K562 (cell line): ENCODE measurements at regions not wholly inside any gene's neighbourhood (a gene's known extent, or its start where the extent isn't known, plus 50 kb on each side); places are given as distances from the start of the nearest gene placed in this dataset.

Experiments
- CBX2 ChIP-seq: fragments of 200-600 bp; sonication (generic); IDR thresholded peaks from one replicate; pipeline ENCODE4 v1.6.1; 2012; ENCODE audit warnings: mild to moderate bottlenecking, low read length, inconsistent platforms; ENCODE audit not compliant: insufficient read depth, poor library complexity, severe bottlenecking
- CC2D1A ChIP-seq: fragments of 450-650 bp; IDR thresholded peaks from 2 replicates; pipeline ENCODE4 v1.6.1; 2017; ENCODE audit warnings: mild to moderate bottlenecking
- EGR1 ChIP-seq: fragments of 450-650 bp; conservative IDR thresholded peaks from 2 replicates; pipeline ENCODE4 v1.6.1; 2017; ENCODE audit warnings: mild to moderate bottlenecking
- ESRRB ChIP-seq: fragments of 250-450 bp; sonication (Bioruptor Pico); IDR thresholded peaks from 2 replicates; pipeline ENCODE4 v1.5.0; 2020; ENCODE audit warnings: mild to moderate bottlenecking, moderate library complexity, borderline replicate concordance
- KDM4B ChIP-seq, 2 experiments: fragments of 450-650 bp in 1 of 2; sonication (generic) in 1 of 2; IDR thresholded peaks; 2 replicates each; pipeline ENCODE4 v1.6.1; 2016 to 2017; ENCODE audit warnings: borderline replicate concordance in 2 of 2, antibody characterized with exemption in 1 of 2, low read depth in 1 of 2, mild to moderate bottlenecking in 1 of 2
- MYBL2 ChIP-seq, 2 experiments: fragments of 450-650 bp in 1 of 2; sonication (generic) in 1 of 2; formaldehyde crosslinking in 1 of 2; IDR thresholded peaks; 2 replicates each; pipeline versions ENCODE4 v1.6.1 to v1.8.1; 2017 to 2022; ENCODE audit warnings: borderline replicate concordance in 1 of 2, inconsistent platforms in 1 of 2, low read depth in 1 of 2, mild to moderate bottlenecking in 1 of 2, missing genetic modification reagents in 1 of 2, moderate library complexity in 1 of 2
- NR1H2 ChIP-seq: sonication (generic); formaldehyde crosslinking; IDR thresholded peaks from 2 replicates; pipeline ENCODE4 v1.4.0; 2020; ENCODE audit warnings: mild to moderate bottlenecking, missing genetic modification reagents
- PRMT5 ChIP-seq: sonication (generic); formaldehyde crosslinking; IDR thresholded peaks from 2 replicates; pipeline ENCODE4 v1.5.0; 2020; ENCODE audit warnings: missing genetic modification reagents
- RBBP5 ChIP-seq: fragments of 200-600 bp; sonication (generic); IDR thresholded peaks from 2 replicates; pipeline ENCODE4 v1.6.1; 2012; ENCODE audit warnings: borderline replicate concordance, mild to moderate bottlenecking, low read length, control low read depth, inconsistent platforms; ENCODE audit not compliant: insufficient read depth, poor library complexity, severe bottlenecking
- THRAP3 ChIP-seq: fragments of 450-650 bp; IDR thresholded peaks from 2 replicates; pipeline ENCODE4 v1.6.1; 2016; ENCODE audit warnings: mild to moderate bottlenecking, inconsistent platforms, borderline replicate concordance
- YY1 ChIP-seq, 3 experiments: IDR thresholded peaks; 2 replicates each; pipeline ENCODE4 v1.6.1; 2011; ENCODE audit warnings: low read length in 2 of 3, mild to moderate bottlenecking in 2 of 3, moderate library complexity in 2 of 3, borderline replicate concordance in 1 of 3, control low read depth in 1 of 3, low read depth in 1 of 3; ENCODE audit not compliant: insufficient read depth in 3 of 3, insufficient replicate concordance in 2 of 3, control insufficient read depth in 1 of 3, insufficient read length in 1 of 3; ENCODE audit errors: extremely low read depth in 1 of 3
- ZBTB7A ChIP-seq: IDR thresholded peaks from 2 replicates; pipeline ENCODE4 v1.6.1; 2011; ENCODE audit warnings: low read depth, mild to moderate bottlenecking, low read length, moderate library complexity, borderline replicate concordance; ENCODE audit not compliant: control insufficient read depth
- ZNF24 ChIP-seq: fragments of 450-650 bp; IDR thresholded peaks from 2 replicates; pipeline ENCODE4 v1.6.1; 2016
- ZNF444 ChIP-seq: fragments of 250-450 bp; sonication (Bioruptor Pico); IDR thresholded peaks from 2 replicates; pipeline ENCODE4 v1.4.0; 2020; ENCODE audit warnings: mild to moderate bottlenecking, moderate library complexity
- TF ChIP-seq, protein P1 (sequence below), 2 experiments: fragments of 450-650 bp; IDR thresholded peaks; 2 replicates each; pipeline ENCODE4 v1.6.1; 2018; ENCODE audit warnings: mild to moderate bottlenecking in 2 of 2, low read depth in 1 of 2; ENCODE audit not compliant: partially characterized antibody in 2 of 2
- TF ChIP-seq, protein P2 (sequence below), 2 experiments: fragments of 450-650 bp; conservative IDR thresholded peaks; 2 replicates each; pipeline ENCODE4 v1.6.1; 2017; ENCODE audit warnings: mild to moderate bottlenecking in 2 of 2, moderate library complexity in 2 of 2

DNA sequence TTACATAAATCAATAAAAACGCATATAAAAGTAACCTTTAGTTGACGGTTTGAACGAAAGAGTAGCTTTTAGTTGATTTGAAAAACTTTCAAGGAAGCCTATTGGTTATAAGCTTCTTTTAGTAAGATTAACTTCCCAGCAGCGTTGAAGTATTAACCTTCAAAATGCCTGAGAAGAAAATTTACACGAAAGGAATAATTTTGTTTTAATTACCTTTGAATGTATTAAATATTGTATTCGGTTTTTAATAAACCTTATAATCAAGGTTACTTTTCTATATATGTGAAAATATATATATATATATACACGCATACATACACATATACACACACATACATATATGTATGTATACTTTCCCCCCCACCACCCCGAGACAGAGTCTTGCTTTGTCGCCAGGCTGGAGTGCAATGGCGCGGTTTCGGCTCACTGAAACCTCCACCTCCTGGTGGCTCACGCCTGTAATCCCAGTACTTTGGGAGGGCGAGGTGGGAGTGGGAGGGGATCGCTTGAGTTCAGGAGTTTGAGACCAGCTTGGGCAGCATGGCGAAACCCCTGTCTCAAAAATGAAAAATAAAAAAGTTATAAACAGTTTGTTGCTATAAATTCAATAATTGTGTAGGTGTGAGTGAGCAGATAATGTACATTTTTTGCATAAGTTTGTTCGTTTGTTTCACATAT is 57.6 kb upstream of the EZH2 start (continued):
- TF ChIP-seq THRAP3, result peak; percentile 64; the same call in 1 of the 2 replicates
- TF ChIP-seq PRMT5 (CRISPR knock-in tag), result no peak
- peak; percentile 44 to 92 (median 84) for TF ChIP-seq YY1 (IDR thresholded peaks at IDR 0.05; ENCODE audit: borderline replicate concordance in 1 of 3, control insufficient read depth in 1 of 3, extremely low read depth in 1 of 3, insufficient read depth in 3 of 3, insufficient read length in 1 of 3, insufficient replicate concordance in 2 of 3, low read depth in 1 of 3, low read length in 2 of 3)
- peak; percentile 29 for TF ChIP-seq RBBP5
- peak; percentile 92 for TF ChIP-seq ZBTB7A
- no peak for TF ChIP-seq CBX2
- peak; percentile 37; the same call in 1 of the 2 replicates for TF ChIP-seq ZNF24
- TF ChIP-seq NR1H2 (CRISPR knock-in tag), result no peak
- TF ChIP-seq CC2D1A, result peak; percentile 51; the same call in 1 of the 2 replicates
- TF ChIP-seq, protein P1, sequence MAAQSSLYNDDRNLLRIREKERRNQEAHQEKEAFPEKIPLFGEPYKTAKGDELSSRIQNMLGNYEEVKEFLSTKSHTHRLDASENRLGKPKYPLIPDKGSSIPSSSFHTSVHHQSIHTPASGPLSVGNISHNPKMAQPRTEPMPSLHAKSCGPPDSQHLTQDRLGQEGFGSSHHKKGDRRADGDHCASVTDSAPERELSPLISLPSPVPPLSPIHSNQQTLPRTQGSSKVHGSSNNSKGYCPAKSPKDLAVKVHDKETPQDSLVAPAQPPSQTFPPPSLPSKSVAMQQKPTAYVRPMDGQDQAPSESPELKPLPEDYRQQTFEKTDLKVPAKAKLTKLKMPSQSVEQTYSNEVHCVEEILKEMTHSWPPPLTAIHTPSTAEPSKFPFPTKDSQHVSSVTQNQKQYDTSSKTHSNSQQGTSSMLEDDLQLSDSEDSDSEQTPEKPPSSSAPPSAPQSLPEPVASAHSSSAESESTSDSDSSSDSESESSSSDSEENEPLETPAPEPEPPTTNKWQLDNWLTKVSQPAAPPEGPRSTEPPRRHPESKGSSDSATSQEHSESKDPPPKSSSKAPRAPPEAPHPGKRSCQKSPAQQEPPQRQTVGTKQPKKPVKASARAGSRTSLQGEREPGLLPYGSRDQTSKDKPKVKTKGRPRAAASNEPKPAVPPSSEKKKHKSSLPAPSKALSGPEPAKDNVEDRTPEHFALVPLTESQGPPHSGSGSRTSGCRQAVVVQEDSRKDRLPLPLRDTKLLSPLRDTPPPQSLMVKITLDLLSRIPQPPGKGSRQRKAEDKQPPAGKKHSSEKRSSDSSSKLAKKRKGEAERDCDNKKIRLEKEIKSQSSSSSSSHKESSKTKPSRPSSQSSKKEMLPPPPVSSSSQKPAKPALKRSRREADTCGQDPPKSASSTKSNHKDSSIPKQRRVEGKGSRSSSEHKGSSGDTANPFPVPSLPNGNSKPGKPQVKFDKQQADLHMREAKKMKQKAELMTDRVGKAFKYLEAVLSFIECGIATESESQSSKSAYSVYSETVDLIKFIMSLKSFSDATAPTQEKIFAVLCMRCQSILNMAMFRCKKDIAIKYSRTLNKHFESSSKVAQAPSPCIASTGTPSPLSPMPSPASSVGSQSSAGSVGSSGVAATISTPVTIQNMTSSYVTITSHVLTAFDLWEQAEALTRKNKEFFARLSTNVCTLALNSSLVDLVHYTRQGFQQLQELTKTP (IDR thresholded peaks at IDR 0.05; ENCODE audit: low read depth in 1 of 2, partially characterized antibody in 2 of 2), result peak in 1 of 2 experiments; percentile 41
- peak; percentile 44 for TF ChIP-seq EGR1
- no peak for TF ChIP-seq ESRRB
- TF ChIP-seq MYBL2 (IDR thresholded peaks at IDR 0.05; ENCODE audit: low read depth), result peak; percentile 83; the same call in 1 of the 2 replicates
- TF ChIP-seq MYBL2 (CRISPR knock-in tag; IDR thresholded peaks at IDR 0.05; ENCODE audit: borderline replicate concordance), result no peak
- TF ChIP-seq, protein P2, sequence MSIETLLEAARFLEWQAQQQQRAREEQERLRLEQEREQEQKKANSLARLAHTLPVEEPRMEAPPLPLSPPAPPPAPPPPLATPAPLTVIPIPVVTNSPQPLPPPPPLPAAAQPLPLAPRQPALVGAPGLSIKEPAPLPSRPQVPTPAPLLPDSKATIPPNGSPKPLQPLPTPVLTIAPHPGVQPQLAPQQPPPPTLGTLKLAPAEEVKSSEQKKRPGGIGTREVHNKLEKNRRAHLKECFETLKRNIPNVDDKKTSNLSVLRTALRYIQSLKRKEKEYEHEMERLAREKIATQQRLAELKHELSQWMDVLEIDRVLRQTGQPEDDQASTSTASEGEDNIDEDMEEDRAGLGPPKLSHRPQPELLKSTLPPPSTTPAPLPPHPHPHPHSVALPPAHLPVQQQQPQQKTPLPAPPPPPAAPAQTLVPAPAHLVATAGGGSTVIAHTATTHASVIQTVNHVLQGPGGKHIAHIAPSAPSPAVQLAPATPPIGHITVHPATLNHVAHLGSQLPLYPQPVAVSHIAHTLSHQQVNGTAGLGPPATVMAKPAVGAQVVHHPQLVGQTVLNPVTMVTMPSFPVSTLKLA (conservative IDR thresholded peaks at IDR 0.05), result peak in 1 of 2 experiments; percentile 6; a peak in 2 of 4 replicates
- no peak for TF ChIP-seq ZNF444 (CRISPR knock-in tag)
- 0 out of 4 replicates have a peak, but pooled peaks of 1 of the 2 experiments have one; percentile 32 for TF ChIP-seq KDM4B (IDR thresholded peaks at IDR 0.05; ENCODE audit: borderline replicate concordance in 2 of 2, low read depth in 1 of 2)
